Activated CD8-positive, alpha-beta T cell treated with anti-CD3 and anti-CD28 coated beads, Interleukin-2, amount 10 ng/mL, durations not matched to agents 7 days and 5 days (primary cell): ENCODE measurements at regions not wholly inside any gene's neighbourhood (a gene's known extent, or its start where the extent isn't known, plus 50 kb on each side); places are given as distances from the start of the nearest gene placed in this dataset.

Source experiments
- ATAC-seq: fragments of 150-1000 bp; cut with Tn5 transposase; one replicate; pipeline ENCODE4 v1.10.0; 2021; ENCODE audit warnings: moderate library complexity
- CTCF ChIA-PET: fragments of 350-600 bp; sonication (Branson Sonifier 250); formaldehyde crosslinking; loops from one replicate; lab custom pipeline; 2021; ENCODE audit warnings: antibody characterized with exemption; lab: Charles Lee
- POLR2A ChIA-PET: fragments of 350-600 bp; sonication (Branson Sonifier 250); formaldehyde crosslinking; loops from one replicate; lab custom pipeline; 2021; ENCODE audit warnings: antibody characterized with exemption; lab: Charles Lee
- DNase-seq: peaks from one replicate; pipeline ENCODE4 v3.0.0-alpha.2; 2020
- H3K27ac Mint-ChIP-seq: one replicate; pipeline ENCODE4 v1.8.0; 2021; ENCODE audit warnings: mild to moderate bottlenecking, mixed read lengths
- H3K27me3 Mint-ChIP-seq: one replicate; pipeline ENCODE4 v1.8.0; 2021; ENCODE audit warnings: low read depth, mixed read lengths
- H3K36me3 Mint-ChIP-seq: one replicate; pipeline ENCODE4 v1.8.0; 2021; ENCODE audit warnings: low read depth, mixed read lengths
- H3K4me1 Mint-ChIP-seq: one replicate; pipeline ENCODE4 v1.8.0; 2021; ENCODE audit warnings: low read depth, mixed read lengths
- H3K4me3 Mint-ChIP-seq: one replicate; pipeline ENCODE4 v1.8.0; 2021; ENCODE audit warnings: mild to moderate bottlenecking, mixed read lengths
- H3K9me3 Mint-ChIP-seq: one replicate; pipeline ENCODE4 v1.8.0; 2022; ENCODE audit warnings: mixed read lengths; ENCODE audit not compliant: insufficient read depth

- Mint-ChIP-seq H3K27me3 (no peaks in the 10 kb centered on the region), H3K36me3 (no peaks in the 10 kb centered on the region), H3K27ac (no peak overlapping the region), H3K9me3 (peaks cover 11% of the 10 kb centered on the region), H3K4me1 (no peaks in the 10 kb centered on the region), H3K4me3 (no peak overlapping the region)
- ATAC-seq (no peak), DNase-seq (no peak)
- ChIA-PET POLR2A (no interaction called here), CTCF (no interaction called here)
These were observed 1074.0 kb downstream of the CDH11 start for GRCh38 chr16:64047878-64048277.

DNA sequence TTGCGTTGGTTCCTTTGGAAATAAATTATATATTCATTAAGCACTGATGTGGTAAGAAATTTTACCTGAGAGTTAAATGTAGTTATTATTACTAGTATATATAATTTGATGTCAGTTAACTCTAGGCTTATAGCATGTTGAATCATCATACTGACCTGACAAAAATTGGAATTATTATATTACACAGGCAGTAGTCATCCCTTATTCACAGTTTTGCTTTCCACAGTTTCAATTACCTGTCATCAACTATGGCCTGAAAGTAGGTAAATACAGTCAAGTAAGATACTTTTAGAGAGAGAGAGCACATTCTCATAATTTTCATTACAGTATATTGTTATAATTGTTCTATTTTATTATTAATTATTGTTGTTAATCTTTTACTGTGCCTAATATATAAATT, 1074.7 kb downstream of the CDH11 start:
- POLR2A ChIA-PET = no interaction called here
- no peak for DNase-seq
- no peaks in the 10 kb centered on the region for H3K36me3 Mint-ChIP-seq
- ATAC-seq = no peak
- no peak overlapping the region for H3K27ac Mint-ChIP-seq
- no peak overlapping the region for H3K4me3 Mint-ChIP-seq
- H3K9me3 Mint-ChIP-seq = peaks cover 9% of the 10 kb centered on the region
- CTCF ChIA-PET = no interaction called here
- no peaks in the 10 kb centered on the region for H3K4me1 Mint-ChIP-seq
- no peaks in the 10 kb centered on the region for H3K27me3 Mint-ChIP-seq

DNA sequence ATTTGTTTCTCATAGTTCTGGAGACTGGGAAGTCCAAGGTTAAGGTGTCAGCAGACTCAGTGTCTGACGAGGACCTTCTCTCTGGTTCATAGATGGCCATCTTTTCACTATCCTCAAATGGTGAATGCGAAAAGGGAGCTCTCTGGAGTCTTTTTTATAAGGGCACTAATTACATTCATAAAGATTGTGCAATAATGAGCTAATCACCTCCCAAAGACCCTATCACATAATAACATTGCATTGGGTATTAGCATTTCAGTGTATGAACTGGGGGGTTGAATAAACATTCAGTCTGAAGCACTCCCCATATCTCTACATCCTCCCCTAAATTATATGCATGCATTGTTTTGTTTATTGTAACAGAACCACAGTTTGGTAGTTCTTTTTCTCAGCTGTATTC, 1086.5 kb downstream of the CDH11 start:
- CTCF ChIA-PET = no interaction called here
- Mint-ChIP-seq H3K27ac (no peak overlapping the region), H3K27me3 (no peaks in the 10 kb centered on the region), H3K36me3 (no peaks in the 10 kb centered on the region), H3K4me1 (no peaks in the 10 kb centered on the region), H3K9me3 (peaks cover 20% of the 10 kb centered on the region), H3K4me3 (no peak overlapping the region)
- DNase-seq (no peak), ATAC-seq (no peak)
- POLR2A ChIA-PET = no interaction called here

GRCh38 chr16:64019339-64019738, 1102.5 kb downstream of the CDH11 start:
- no peak overlapping the region for H3K27ac Mint-ChIP-seq
- DNase-seq = no peak
- no peaks in the 10 kb centered on the region for H3K36me3 Mint-ChIP-seq
- H3K9me3 Mint-ChIP-seq = peaks cover 28% of the 10 kb centered on the region
- H3K4me3 Mint-ChIP-seq = no peak overlapping the region
- ATAC-seq = no peak
- no peaks in the 10 kb centered on the region for H3K4me1 Mint-ChIP-seq
- POLR2A ChIA-PET = no interaction called here
- CTCF ChIA-PET = no interaction called here
- no peaks in the 10 kb centered on the region for H3K27me3 Mint-ChIP-seq

- CTCF ChIA-PET = no interaction called here
- no peaks in the 10 kb centered on the region for H3K27me3 Mint-ChIP-seq
- ATAC-seq (no peak), DNase-seq (no peak)
- POLR2A ChIA-PET = no interaction called here
- H3K9me3 Mint-ChIP-seq = peaks cover 24% of the 10 kb centered on the region
- no peaks in the 10 kb centered on the region for H3K4me1 Mint-ChIP-seq
- H3K27ac Mint-ChIP-seq = no peak overlapping the region
- H3K4me3 Mint-ChIP-seq = no peak overlapping the region
- H3K36me3 Mint-ChIP-seq = no peaks in the 10 kb centered on the region
These were observed 1104.1 kb downstream of the CDH11 start for GRCh38 chr16:64017796-64018195.

GRCh38 chr16:64013856-64014255, 1108.0 kb downstream of the CDH11 start:
- no peak overlapping the region for H3K27ac Mint-ChIP-seq
- no peak for DNase-seq
- no peak for ATAC-seq
- H3K9me3 Mint-ChIP-seq = peaks cover 34% of the 10 kb centered on the region
- H3K36me3 Mint-ChIP-seq = no peaks in the 10 kb centered on the region
- ChIA-PET POLR2A (no interaction called here), CTCF (no interaction called here)
- no peaks in the 10 kb centered on the region for H3K4me1 Mint-ChIP-seq
- H3K27me3 Mint-ChIP-seq = no peaks in the 10 kb centered on the region
- no peak overlapping the region for H3K4me3 Mint-ChIP-seq

DNA sequence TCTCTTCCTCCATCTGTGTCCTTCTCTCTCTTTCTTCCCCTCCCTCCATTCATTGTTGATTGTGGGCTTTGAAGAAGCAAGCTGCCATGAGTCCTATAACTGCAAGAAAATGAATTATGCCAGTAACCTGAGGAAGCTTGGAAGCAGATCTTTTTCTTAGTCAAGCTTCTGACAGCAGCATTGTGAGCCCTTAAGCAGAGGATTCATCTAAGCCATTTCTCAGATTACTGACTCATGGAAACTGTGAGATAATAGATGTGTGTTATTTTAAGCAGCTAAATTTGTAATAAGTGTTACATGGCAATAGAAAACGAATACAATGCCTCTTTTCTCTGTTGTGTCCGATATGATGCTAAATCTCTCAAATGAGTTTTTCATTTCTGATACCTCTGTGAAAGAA, 1109.7 kb downstream of the CDH11 start:
- Mint-ChIP-seq H3K27ac (no peak overlapping the region), H3K9me3 (peaks cover 40% of the 10 kb centered on the region), H3K4me1 (no peaks in the 10 kb centered on the region), H3K4me3 (no peak overlapping the region), H3K27me3 (no peaks in the 10 kb centered on the region), H3K36me3 (no peaks in the 10 kb centered on the region)
- ChIA-PET POLR2A (no interaction called here), CTCF (no interaction called here)
- ATAC-seq (no peak), DNase-seq (no peak)

GRCh38 chr16:64011650-64012049, 1110.2 kb downstream of the CDH11 start:
- Mint-ChIP-seq H3K4me3 (no peak overlapping the region), H3K36me3 (no peaks in the 10 kb centered on the region), H3K9me3 (peaks cover 43% of the 10 kb centered on the region), H3K27me3 (no peaks in the 10 kb centered on the region), H3K27ac (no peak overlapping the region), H3K4me1 (no peaks in the 10 kb centered on the region)
- ChIA-PET CTCF (interaction anchor here (0.6 kb wide), 1 partner anchor 21 kb away, joined by 3 read pairs; no protein-coding TSS in a partner anchor), POLR2A (no interaction called here)
- DNase-seq (no peak), ATAC-seq (no peak)

DNA sequence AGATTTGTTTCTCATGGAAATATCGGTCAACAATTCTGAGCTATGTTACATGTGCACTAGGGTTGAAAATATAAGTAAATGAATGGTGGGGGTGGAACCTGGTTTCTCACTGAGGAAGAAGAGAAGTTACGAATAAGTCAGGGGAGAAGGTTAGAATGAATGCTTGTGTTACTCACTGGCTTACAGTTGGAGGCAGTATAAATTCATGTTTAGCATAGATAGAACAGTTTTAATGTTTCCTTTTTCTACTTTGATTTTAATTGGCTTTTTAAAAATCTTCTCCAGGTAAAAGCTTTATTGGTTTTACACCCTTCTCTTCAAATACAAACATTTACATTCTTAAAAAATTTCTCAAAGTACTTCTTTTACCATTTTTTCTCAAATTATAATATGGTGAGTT, 1113.7 kb downstream of the CDH11 start:
- Mint-ChIP-seq H3K27ac (no peak overlapping the region), H3K27me3 (no peaks in the 10 kb centered on the region), H3K36me3 (no peaks in the 10 kb centered on the region), H3K9me3 (peaks cover 39% of the 10 kb centered on the region), H3K4me3 (no peak overlapping the region), H3K4me1 (no peaks in the 10 kb centered on the region)
- ATAC-seq (no peak), DNase-seq (no peak)
- ChIA-PET CTCF (no interaction called here), POLR2A (no interaction called here)

DNA sequence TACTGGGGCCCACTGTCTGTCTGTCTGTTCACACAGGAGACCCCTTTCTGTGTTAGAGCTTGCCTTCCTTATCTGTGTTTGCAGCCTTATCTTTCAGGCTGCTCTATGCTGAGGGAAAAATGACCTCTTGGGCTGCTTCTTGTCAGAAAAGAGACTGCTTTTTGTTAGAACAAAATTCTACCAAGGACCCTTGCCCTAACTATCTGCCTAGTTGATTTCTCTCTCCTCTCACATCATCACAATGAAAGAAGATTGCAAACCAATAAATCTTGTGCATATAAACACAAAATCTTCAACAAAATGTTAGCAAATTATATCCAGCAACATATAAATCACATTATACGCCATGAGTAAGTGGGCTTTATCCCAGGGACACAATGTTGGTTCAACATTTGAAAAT, 1117.7 kb downstream of the CDH11 start:
- Mint-ChIP-seq H3K36me3 (no peaks in the 10 kb centered on the region), H3K27ac (no peak overlapping the region), H3K4me3 (no peak overlapping the region), H3K9me3 (peaks cover 39% of the 10 kb centered on the region), H3K27me3 (no peaks in the 10 kb centered on the region), H3K4me1 (no peaks in the 10 kb centered on the region)
- ATAC-seq (no peak), DNase-seq (no peak)
- CTCF ChIA-PET = no interaction called here
- POLR2A ChIA-PET = no interaction called here

- Mint-ChIP-seq H3K27ac (no peak overlapping the region), H3K9me3 (peaks cover 39% of the 10 kb centered on the region), H3K36me3 (no peaks in the 10 kb centered on the region), H3K4me1 (no peaks in the 10 kb centered on the region), H3K4me3 (no peak overlapping the region), H3K27me3 (no peaks in the 10 kb centered on the region)
- no peak for ATAC-seq
- no peak for DNase-seq
- POLR2A ChIA-PET = no interaction called here
- CTCF ChIA-PET = no interaction called here
These were observed 1126.8 kb downstream of the CDH11 start for GRCh38 chr16:63995025-63995424.

DNA sequence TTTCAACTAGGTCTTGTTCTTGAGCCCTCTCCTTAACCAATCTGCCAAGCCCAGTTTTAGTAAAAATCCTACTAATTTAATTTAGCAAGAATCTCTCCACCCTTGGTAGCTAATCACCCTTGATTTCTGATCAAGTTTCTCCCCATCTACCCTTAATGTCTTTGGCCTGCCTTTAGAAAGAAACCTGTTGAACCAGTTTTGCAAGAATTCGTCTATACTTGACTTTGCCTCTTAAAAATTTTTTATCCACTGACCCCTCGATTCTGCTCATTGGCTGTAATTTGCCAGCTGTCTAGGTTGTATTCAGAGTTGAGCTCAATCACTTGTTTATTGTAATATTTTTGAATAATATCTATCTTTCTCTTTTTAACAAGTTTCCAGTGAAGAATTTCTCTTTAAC, 1138.5 kb downstream of the CDH11 start:
- H3K27ac Mint-ChIP-seq = no peak overlapping the region
- peaks cover 26% of the 10 kb centered on the region for H3K9me3 Mint-ChIP-seq
- no peaks in the 10 kb centered on the region for H3K36me3 Mint-ChIP-seq
- no peaks in the 10 kb centered on the region for H3K27me3 Mint-ChIP-seq
- ChIA-PET POLR2A (no interaction called here), CTCF (no interaction called here)
- H3K4me1 Mint-ChIP-seq = no peaks in the 10 kb centered on the region
- DNase-seq = no peak
- no peak for ATAC-seq
- H3K4me3 Mint-ChIP-seq = no peak overlapping the region

DNA sequence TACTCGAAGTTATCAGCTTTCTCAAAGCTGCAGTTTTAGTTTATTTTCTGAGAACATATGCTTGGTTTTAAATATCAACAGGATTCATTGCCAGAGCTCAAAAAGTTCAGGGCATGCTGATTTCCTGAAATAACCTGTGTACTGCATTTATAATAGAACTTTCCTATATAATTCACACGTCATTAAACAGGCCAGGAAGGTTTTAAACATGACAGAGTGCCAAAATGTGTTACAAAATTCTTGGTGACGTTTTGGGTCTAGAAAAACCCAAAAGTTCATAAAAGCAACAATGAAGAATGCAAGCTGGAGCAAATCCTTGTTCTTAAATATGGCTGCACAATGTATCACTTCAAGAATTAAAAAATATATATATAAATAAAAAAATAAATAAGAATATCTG, 1139.1 kb downstream of the CDH11 start:
- H3K27me3 Mint-ChIP-seq = no peaks in the 10 kb centered on the region
- H3K4me3 Mint-ChIP-seq = no peak overlapping the region
- DNase-seq (no peak), ATAC-seq (no peak)
- H3K9me3 Mint-ChIP-seq = peaks cover 23% of the 10 kb centered on the region
- no peaks in the 10 kb centered on the region for H3K36me3 Mint-ChIP-seq
- ChIA-PET CTCF (no interaction called here), POLR2A (no interaction called here)
- no peaks in the 10 kb centered on the region for H3K4me1 Mint-ChIP-seq
- H3K27ac Mint-ChIP-seq = no peak overlapping the region
